Effector memory CD4-positive, alpha-beta T cell (primary cell): ENCODE measurements at regions not wholly inside any gene's neighbourhood (a gene's known extent, or its start where the extent isn't known, plus 50 kb on each side); places are given as distances from the start of the nearest gene placed in this dataset.

Experiments
- DNase-seq, 3 donors: peaks; one replicate each; pipeline ENCODE4 v3.0.0-alpha.2; 2020
- H3K27ac ChIP-seq: 2 replicates; pipeline ENCODE4 v1.7.0; 2013; ENCODE audit warnings: mild to moderate bottlenecking, low read length, moderate library complexity; ENCODE audit not compliant: insufficient read depth, poor library complexity, severe bottlenecking
- H3K27me3 ChIP-seq: replicated peaks from 2 replicates; pipeline ENCODE4 v1.7.0; 2013; ENCODE audit warnings: mild to moderate bottlenecking, low read length; ENCODE audit not compliant: insufficient read depth, control insufficient read depth, poor library complexity, severe bottlenecking
- H3K36me3 ChIP-seq: 2 replicates; pipeline ENCODE4 v1.7.0; 2013; ENCODE audit warnings: mild to moderate bottlenecking, low read length, moderate library complexity; ENCODE audit not compliant: control insufficient read depth, insufficient read depth
- H3K4me1 ChIP-seq: 2 replicates; pipeline ENCODE4 v1.7.0; 2013; ENCODE audit warnings: low read length, mild to moderate bottlenecking; ENCODE audit not compliant: control insufficient read depth, insufficient read depth, poor library complexity, severe bottlenecking
- H3K4me3 ChIP-seq: 2 replicates; pipeline ENCODE4 v1.7.0; 2013; ENCODE audit warnings: low read length, low read depth, mild to moderate bottlenecking; ENCODE audit not compliant: insufficient read depth, poor library complexity, severe bottlenecking
- H3K9me3 ChIP-seq: 2 replicates; pipeline ENCODE4 v1.7.0; 2013; ENCODE audit warnings: mild to moderate bottlenecking, low read length, moderate library complexity; ENCODE audit not compliant: control insufficient read depth

GRCh38 chr16:59601452-59601851, 867.3 kb upstream of the GOT2 start:
- Histone ChIP-seq H3K36me3 (no peaks in the 10 kb centered on the region), H3K4me1 (no peaks in the 10 kb centered on the region), H3K9me3 (no peaks in the 10 kb centered on the region), H3K27ac (no peak overlapping the region), H3K4me3 (no peak overlapping the region), H3K27me3 (no peaks in the 10 kb centered on the region)
- DNase-seq, result no peak

DNA sequence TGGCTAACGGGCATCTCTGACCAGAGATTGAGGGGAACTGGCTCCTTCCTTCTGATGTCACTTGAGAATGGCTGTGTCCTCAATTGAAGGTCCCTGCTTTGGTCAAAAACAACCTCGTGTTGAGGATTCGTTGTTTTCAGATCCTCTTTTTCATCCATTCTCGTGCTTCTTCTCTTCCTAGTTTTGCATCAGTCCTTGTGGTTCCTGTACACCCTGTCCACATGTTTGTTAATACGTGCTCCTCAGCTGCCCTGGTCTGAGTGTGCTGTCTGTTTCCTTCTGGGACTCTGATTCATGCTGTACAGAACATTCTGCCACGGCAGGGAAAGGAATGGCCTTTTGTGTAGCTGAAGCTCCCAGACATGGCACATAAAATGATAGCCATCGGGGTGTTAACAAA, 863.2 kb upstream of the GOT2 start:
- Histone ChIP-seq H3K27me3 (no peaks in the 10 kb centered on the region), H3K27ac (no peak overlapping the region), H3K36me3 (no peaks in the 10 kb centered on the region), H3K4me1 (no peaks in the 10 kb centered on the region), H3K9me3 (no peaks in the 10 kb centered on the region), H3K4me3 (no peak overlapping the region)
- DNase-seq, result no peak

- no peaks in the 10 kb centered on the region for H3K4me1 ChIP-seq
- DNase-seq, result no peak
- no peak overlapping the region for H3K27ac ChIP-seq
- H3K27me3 ChIP-seq, result no peaks in the 10 kb centered on the region
- H3K36me3 ChIP-seq, result no peaks in the 10 kb centered on the region
- no peak overlapping the region for H3K4me3 ChIP-seq
- no peaks in the 10 kb centered on the region for H3K9me3 ChIP-seq
These were observed 862.6 kb upstream of the GOT2 start for GRCh38 chr16:59596693-59597092.

DNA sequence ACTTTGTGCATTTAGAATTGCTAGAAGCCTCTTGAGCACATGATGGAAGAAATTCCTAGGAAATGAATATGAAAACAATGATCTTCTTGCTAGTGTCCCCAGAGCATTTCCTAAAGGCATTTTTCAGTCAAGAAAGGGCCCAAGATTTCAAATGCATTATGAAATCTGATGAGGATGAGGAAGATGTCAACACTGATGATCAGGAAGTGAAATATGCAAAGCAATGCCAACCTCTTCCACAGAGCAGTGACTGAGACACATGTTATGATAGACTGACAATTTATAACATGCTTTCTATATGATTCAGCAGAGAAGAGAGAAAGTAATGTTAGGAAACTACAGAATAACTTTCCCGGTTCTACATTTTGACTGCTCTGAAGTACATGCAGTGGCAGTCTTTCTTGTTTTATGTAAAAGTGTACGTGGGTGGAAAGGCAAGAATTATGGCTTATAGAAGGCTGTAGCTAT, 859.1 kb upstream of the GOT2 start:
- no peaks in the 10 kb centered on the region for H3K36me3 ChIP-seq
- H3K4me1 ChIP-seq, result no peaks in the 10 kb centered on the region
- H3K27me3 ChIP-seq, result no peaks in the 10 kb centered on the region
- H3K27ac ChIP-seq, result no peak overlapping the region
- no peaks in the 10 kb centered on the region for H3K9me3 ChIP-seq
- no peak overlapping the region for H3K4me3 ChIP-seq
- DNase-seq, result no peak

GRCh38 chr16:59591480-59591879, 857.4 kb upstream of the GOT2 start:
- no peak for DNase-seq
- H3K36me3 ChIP-seq, result no peaks in the 10 kb centered on the region
- no peaks in the 10 kb centered on the region for H3K4me1 ChIP-seq
- H3K27me3 ChIP-seq, result no peaks in the 10 kb centered on the region
- no peak overlapping the region for H3K4me3 ChIP-seq
- H3K27ac ChIP-seq, result no peak overlapping the region
- no peaks in the 10 kb centered on the region for H3K9me3 ChIP-seq

DNA sequence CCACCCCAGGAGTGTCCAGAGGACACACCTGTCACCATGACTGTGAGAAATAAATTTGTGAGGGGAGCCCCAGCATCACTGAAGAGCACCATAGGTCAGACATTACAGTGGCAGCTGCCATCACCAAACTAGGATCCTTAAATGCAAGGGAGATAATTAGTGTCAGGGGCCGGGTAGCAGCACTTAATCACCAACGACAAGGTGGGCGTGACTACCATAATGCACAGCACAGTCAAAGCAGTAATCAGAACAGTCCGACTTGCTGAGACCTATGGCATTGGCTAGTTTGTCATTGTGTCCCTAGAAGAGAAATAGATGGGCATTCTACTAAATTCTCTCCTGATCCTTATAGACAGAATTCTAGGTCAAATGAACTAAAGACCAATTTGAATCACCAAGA, 856.7 kb upstream of the GOT2 start:
- no peaks in the 10 kb centered on the region for H3K27me3 ChIP-seq
- no peaks in the 10 kb centered on the region for H3K9me3 ChIP-seq
- no peaks in the 10 kb centered on the region for H3K36me3 ChIP-seq
- DNase-seq, result no peak
- H3K27ac ChIP-seq, result no peak overlapping the region
- H3K4me1 ChIP-seq, result no peaks in the 10 kb centered on the region
- no peak overlapping the region for H3K4me3 ChIP-seq

GRCh38 chr16:59586331-59586730, 852.2 kb upstream of the GOT2 start:
- DNase-seq, result no peak
- Histone ChIP-seq H3K4me3 (no peak overlapping the region), H3K27me3 (no peaks in the 10 kb centered on the region), H3K4me1 (no peaks in the 10 kb centered on the region), H3K9me3 (peaks cover 4% of the 10 kb centered on the region), H3K36me3 (no peaks in the 10 kb centered on the region), H3K27ac (no peak overlapping the region)

DNA sequence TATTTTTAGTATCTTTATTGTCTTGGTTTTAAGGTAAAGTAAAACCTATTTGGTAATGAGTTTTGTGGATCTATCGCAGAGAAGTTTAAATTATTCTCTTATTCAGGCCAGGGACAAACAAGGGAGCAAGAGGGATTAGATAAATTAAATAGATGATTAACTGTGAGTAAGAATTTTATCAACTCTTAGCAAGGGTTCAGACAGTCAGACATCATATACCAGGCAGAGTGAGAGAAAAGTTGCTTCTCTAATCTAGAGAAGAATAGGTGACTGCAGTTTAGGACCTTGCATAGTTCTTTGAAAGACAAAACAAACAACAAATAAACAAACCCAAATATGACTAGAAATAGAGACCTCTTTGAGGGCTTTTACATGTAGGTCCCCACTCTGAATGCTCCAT, 840.2 kb upstream of the GOT2 start:
- Histone ChIP-seq H3K9me3 (no peaks in the 10 kb centered on the region), H3K27ac (no peak overlapping the region), H3K4me1 (no peaks in the 10 kb centered on the region)

DNA sequence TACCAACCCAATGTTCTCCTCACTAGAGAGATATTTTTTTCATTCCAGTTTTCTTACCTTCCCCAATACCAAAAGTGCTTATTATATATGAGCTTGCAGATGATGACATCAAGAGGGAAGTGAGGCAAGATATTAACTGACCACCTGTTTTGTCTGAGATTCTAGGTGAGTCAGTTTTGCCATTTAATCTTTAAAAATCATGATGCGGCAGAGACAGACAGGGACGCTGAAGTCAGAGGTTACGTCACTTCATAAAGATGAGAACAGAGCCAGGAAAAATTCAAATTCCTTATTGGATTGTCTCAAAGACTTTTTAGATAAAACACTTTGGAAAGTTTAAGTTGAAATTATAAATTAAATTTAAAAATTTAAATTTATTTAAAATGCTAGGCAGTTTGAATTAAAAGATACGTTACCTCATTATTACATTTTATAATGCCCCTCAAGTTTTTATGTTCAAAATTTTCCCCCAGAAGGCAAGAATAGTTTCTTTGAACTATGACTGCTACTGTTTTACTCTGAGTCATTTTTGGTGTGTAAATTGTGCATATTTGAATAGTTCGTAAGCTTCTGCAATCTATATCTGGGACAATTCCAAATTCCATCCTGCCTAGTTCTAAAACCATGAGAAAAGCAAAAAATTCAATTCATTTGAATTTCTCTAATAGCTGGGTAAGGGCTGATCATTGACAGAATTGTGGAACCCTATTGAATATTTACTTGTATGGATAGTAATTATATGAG, 839.6 kb upstream of the GOT2 start:
- Histone ChIP-seq H3K27ac (no peak overlapping the region), H3K9me3 (no peaks in the 10 kb centered on the region), H3K27me3 (no peaks in the 10 kb centered on the region), H3K4me3 (no peak overlapping the region), H3K36me3 (no peaks in the 10 kb centered on the region), H3K4me1 (no peaks in the 10 kb centered on the region)
- DNase-seq, result no peak

More for the DNA sequence above, 840.2 kb upstream of the GOT2 start:
- Histone ChIP-seq H3K4me3 (no peak overlapping the region), H3K27me3 (no peaks in the 10 kb centered on the region), H3K36me3 (no peaks in the 10 kb centered on the region)
- no peak for DNase-seq

GRCh38 chr16:59567496-59567895, 833.4 kb upstream of the GOT2 start:
- no peaks in the 10 kb centered on the region for H3K9me3 ChIP-seq
- no peaks in the 10 kb centered on the region for H3K27me3 ChIP-seq
- DNase-seq, result no peak
- no peaks in the 10 kb centered on the region for H3K36me3 ChIP-seq
- no peak overlapping the region for H3K27ac ChIP-seq
- H3K4me1 ChIP-seq, result no peaks in the 10 kb centered on the region
- H3K4me3 ChIP-seq, result no peak overlapping the region
